HG03469 (cell line): ENCODE measurements at regions not wholly inside any gene's neighbourhood (a gene's known extent, or its start where the extent isn't known, plus 50 kb on each side); places are given as distances from the start of the nearest gene placed in this dataset.
"Not testable (repeated sequence)": the region's sequence is repeated elsewhere in the genome, so short reads cannot be mapped to it uniquely, and the experiment has no call there.

Experiments used
- ATAC-seq: cut with Tn5 transposase; IDR thresholded peaks from one replicate; pipeline ENCODE4 v1.9.1; 2021; ENCODE audit warnings: mild to moderate bottlenecking, moderate library complexity, moderate number of reproducible peaks; ENCODE audit not compliant: unreplicated experiment

GRCh38 chr9:738209-738915, 103.1 kb upstream of the DMRT1 start:
- ATAC-seq = no peak

DNA sequence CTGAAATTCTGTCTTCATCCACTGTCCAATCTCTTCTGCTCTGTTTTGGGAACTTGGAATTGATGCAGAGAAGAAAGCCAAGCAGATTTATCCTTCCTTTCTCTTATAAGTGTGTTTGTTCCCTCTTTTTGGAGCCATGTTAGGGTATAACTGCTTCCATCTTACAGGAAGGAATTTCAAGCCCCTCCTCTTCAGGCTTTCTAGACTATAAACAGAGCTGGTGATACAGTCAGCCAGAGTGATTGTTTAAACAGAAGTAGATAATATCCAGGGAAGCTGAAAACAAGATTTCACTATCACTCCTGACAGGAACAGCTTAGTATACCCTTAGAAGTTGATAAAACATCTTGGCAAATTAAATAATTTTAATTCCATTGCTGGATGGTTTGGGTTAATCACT, 102.1 kb upstream of the DMRT1 start:
- ATAC-seq = no peak

DNA sequence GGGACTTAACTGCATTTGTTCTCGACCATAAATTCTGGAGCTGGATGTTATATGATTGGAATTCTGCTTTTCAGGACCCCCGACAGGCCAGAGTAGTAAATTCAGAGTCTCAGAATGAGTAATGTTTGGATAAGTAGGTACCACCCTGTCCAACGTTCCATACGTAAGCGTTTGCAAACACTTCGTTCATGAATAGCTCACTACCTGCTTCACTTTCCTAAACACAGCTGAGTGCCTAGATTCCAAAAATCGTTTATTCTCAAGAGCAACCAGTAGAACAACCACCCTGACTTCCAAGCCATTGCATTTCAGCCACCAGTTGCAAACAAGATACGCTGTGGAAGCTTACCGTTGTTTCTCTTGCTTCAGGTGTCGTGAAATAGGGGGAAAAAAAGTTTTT, 101.3 kb upstream of the DMRT1 start:
- no peak for ATAC-seq

DNA sequence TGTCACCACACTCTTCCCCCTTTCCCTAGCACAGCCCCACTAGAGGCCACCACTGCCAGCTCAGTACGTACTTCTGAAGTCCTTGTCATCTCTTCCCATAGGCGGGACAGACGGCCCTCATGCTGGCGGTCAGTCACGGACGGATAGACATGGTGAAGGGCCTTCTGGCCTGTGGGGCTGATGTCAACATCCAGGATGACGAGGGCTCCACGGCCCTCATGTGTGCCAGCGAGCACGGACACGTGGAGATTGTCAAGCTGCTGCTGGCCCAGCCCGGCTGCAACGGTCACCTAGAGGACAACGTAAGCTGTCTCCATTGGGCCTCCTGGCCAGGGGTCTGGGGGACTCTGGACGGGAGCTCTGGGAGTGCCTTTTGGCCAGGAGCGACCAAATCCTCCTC, 99.4 kb upstream of the DMRT1 start:
- no peak for ATAC-seq

DNA sequence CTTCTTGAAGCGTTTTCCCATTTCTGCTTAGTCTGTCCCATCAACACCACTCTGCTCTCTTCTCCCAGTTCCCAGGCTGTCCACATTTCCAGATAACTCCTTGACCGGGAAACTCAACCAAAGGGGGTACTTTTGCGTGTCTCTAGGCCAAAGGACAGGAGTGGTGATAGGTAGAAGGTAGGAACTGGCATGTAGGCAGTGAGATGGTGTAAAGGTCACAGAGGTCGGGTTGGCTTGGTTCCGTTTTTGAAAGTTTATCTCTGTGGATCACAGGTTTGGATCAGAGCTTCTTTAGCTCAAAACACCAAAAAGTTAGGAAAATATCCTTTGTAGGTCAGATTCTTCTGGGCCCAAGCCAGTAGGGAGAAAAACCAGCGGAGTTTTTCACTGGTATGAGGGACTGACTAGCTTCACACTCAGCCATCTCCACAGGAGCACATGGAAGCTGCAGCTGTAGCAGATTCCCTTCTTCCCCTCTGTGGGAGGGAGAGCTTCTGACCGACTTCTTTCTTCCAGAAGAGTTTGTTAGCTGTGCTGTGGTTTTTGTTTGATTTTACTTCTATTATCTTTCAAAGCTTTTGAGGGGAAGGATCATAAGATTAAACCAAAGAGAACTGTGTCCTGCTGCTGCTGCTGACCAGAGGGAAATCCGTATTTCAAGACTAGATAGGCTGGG, 98.4 kb upstream of the DMRT1 start:
- ATAC-seq = no peak

DNA sequence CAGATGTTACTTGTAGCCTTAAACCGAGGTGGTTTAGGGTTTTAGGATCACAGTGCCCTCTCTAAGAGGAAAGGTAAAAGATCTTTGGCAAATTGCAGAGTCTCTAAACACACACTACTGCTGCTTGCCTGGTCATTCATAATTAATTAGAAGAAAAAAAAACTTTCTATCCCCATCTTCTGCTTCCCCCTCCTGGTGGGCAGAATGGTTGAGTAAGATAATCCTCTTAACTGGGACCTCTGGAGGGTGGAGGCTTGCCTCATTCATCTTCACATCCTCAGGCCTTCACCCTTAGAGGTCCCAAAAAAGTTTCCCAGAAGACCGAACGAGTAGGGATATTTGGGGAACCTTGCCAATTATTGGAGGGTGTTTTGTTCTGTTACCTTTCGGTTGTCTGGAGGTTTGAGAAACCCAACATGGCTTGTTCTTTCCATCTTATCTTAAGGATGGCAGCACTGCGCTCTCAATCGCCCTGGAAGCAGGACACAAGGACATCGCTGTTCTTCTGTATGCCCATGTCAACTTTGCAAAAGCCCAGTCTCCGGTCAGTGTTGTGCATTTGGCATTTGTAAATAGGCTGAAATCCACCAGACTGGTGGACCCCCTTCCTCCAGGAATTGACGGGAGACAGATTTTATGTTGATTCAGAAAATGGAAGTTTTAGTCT, 97.3 kb upstream of the DMRT1 start:
- no peak for ATAC-seq

- ATAC-seq = no peak
Measured at GRCh38 chr9:744790-745484, 96.6 kb upstream of the DMRT1 start.

DNA sequence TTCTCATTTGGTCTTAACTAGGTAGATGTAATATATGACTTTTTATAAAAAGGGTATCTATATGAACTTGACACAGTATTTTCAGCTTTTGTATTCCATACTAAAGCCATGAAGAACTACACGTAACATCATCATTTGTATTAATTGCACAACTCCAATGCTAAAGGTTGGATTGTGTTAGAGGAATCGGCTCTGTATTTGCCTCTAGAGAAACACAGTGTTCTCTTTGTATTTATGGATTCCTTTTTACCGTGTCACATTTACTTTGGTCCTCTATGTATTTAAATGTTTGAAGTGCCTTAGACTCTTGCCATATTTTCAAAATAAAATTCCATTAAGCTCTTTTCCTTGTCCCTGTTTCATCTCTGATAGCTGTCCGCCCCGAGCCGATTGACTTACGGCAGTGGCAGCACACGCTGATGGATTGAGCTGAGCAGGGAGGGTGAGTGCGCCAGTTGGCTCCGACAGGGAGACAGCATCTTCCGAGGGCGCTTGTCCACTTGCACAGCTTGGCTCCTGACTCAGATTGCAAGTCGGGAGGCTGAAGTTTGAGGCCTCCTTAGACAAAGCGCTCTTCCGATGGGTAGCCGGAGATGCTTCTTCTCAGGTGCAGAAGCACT, 95.6 kb upstream of the DMRT1 start:
- ATAC-seq = no peak

DNA sequence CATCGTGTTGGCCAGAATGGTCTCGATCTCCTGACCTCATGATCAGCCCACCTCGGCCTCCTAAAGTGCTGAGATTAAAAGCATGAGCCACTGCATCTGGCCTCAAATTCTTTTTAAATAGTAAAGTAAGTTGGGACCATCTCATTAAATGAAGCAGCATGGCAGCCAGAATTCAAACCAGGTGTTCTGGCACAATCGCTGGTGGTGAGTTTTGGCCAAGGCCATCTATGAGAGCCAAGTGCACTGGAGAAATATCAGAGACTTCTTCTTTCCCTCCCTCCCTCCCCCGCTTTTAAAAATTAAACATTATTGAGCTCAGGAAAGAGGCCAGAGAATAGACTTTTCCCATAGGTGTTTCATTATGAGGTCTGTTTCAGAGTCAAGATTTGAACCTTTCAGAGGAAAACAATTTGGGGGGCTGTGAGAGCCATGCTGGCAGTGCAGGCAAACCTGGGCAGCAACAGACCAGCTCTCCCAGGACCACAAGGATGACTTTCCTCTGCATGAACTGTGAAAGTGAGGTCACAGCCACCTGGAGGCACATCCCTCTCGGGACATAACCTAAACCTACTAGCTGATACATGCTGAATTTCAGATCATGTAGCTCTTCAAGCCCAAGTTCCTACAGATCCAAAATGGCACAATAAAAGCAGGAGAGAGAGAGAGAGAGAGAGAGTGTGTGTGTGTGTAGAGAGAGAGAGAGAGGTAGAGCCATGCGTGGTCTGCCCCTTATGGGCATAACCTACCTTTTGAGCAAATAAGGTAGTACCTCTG, 94.6 kb upstream of the DMRT1 start:
- ATAC-seq = no peak

DNA sequence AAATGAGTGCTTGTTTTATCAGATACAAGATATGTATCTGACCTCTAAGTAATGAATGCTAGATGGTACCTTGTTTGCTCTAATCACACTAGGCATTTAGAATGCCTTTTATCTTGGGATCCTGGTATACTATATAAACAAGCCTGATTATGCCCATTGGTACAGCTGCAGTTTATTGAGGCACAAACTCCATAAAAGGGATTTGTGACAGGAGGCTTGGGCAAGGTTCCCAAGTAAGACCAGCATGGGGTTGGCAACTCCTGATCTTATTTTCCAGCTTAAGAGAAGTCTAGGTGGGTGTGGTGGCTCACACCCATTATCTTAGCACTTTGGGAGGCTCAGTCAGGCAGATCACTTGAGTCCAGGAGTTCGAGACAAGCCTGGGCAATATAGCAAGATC, 93.9 kb upstream of the DMRT1 start:
- no peak for ATAC-seq

- ATAC-seq = no peak
Measured at GRCh38 chr9:748861-749497, 92.5 kb upstream of the DMRT1 start.

DNA sequence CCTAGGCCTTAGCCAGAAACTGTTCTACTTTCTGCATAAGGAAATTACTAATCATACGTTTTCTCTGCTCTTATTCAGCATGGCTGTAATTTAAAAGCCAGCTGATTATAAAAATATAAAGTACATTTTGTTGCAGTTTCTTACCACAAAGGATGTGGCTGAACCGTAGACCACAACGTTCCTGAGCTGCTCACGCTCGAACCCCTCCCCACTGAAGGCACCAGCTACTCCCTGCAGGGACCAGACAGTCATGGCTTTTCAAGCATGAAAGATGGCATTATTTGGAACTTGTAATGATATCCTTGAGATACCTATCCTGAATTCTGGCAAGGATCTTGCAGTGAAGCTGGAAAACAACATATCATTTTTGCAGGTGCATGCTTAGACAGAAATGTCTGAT, 91.8 kb upstream of the DMRT1 start:
- no peak for ATAC-seq

DNA sequence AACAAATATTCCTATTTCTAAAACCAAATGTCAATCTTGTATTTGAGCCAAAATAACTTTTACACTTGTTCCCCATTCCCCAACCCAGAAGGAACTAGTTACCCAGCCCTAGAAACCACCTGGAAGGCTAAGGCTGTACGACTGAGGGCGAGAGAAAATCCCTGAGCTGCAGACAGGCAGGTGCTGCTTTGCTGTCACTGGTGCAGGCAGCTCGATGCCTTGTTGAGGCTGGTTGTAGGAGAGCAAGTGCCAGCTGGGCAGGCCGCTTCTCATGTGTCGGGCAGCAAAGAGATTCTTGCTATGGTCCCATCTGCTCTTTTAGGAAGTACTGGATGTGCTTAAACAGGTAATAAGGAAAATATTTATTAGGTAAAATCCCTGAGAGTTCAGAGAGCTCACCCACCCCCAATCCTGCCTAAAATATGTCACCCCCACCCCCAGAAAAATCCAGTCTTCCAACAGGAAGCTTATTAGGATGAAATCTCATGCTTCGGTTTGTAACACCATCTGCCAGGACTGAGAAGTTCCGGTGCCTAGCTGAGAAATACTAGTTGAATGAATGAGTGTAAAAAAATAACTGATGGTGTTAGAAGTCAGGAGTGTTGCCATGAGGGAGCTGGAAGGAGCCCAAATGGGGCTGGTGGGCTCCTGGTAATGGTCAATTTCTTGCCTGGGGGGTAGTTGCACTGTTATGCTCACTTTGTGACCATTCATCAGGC, 91.1 kb upstream of the DMRT1 start:
- no peak for ATAC-seq

- ATAC-seq = no peak
Measured at GRCh38 chr9:751137-752051, 90.1 kb upstream of the DMRT1 start.

DNA sequence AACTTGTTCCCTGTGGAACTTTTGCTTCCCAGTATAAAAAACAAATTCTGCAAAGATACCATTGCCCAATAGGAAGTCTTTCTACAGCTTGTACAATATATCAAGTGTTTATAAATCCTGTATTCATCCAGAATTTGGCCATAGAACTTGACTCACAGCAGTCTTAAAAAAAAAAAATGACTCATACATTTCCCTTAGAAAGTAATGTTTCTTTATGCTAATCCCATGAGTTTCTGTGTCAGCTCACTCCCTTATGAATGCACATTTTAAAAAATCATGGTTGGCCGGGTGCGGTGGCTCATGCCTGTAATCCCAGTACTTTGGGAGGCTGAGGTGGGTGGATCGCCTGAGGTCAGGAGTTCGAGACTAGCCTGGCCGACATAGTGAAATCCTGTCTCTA, 89.3 kb upstream of the DMRT1 start:
- ATAC-seq = no peak

- no peak for ATAC-seq
Measured at GRCh38 chr9:752681-753200, 88.8 kb upstream of the DMRT1 start.

- ATAC-seq = not testable (repeated sequence)
Measured at GRCh38 chr9:753734-754133, 87.8 kb upstream of the DMRT1 start.
